PC-3 (cell line): ENCODE measurements at regions not wholly inside any gene's neighbourhood (a gene's known extent, or its start where the extent isn't known, plus 50 kb on each side); places are given as distances from the start of the nearest gene placed in this dataset.

Experiments
- CTCF ChIP-seq: fragments of 300-600 bp; sonication (generic); conservative IDR thresholded peaks from 2 replicates; pipeline ENCODE4 v1.5.1; 2017; ENCODE audit warnings: antibody characterized with exemption, low read depth, mild to moderate bottlenecking, low read length
- EZH2phosphoT487 ChIP-seq: fragments of 300-600 bp; sonication (generic); IDR thresholded peaks from 2 replicates; pipeline ENCODE4 v1.6.1; 2018; ENCODE audit warnings: mild to moderate bottlenecking, antibody characterized with exemption, low read length, borderline replicate concordance

DNA sequence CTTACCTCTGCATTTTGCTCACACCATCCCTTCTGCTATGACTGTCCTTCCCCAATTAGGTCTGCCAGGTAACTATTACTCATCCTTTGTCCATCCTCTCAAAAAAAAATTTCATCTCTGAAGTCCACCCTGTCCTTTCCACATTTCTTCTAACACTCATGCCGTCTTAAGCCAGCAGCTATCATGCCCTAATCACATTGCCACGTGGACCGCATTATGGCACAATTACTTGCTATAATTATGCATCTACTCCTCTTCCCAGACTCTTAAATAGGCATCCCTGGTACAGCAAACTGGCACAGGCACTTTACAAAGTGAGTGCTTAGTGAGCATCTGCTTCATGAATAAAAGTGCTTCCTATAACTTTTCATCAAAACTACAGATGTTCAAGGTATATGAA is 295.4 kb upstream of the ESRRG start:
- no peak for TF ChIP-seq CTCF
- no peak for TF ChIP-seq EZH2phosphoT487
